SW 1271 (cell line): ENCODE measurements at regions not wholly inside any gene's neighbourhood (a gene's known extent, or its start where the extent isn't known, plus 50 kb on each side); places are given as distances from the start of the nearest gene placed in this dataset.
A peak's percentile ranks its signal among the peaks of the same experiment; 100 is the strongest.
"Not testable (repeated sequence)": the region's sequence is repeated elsewhere in the genome, so short reads cannot be mapped to it uniquely, and the experiment has no call there.

ENCODE experiments used
- DNase-seq, 2 experiments: peaks; one replicate each; lab custom pipeline; 2025; lab: John Stamatoyannopoulos, UW

- not testable (repeated sequence) for DNase-seq
Measured at GRCh38 chr16:70014915-70015314, 63.8 kb downstream of the CLEC18A start.

DNA sequence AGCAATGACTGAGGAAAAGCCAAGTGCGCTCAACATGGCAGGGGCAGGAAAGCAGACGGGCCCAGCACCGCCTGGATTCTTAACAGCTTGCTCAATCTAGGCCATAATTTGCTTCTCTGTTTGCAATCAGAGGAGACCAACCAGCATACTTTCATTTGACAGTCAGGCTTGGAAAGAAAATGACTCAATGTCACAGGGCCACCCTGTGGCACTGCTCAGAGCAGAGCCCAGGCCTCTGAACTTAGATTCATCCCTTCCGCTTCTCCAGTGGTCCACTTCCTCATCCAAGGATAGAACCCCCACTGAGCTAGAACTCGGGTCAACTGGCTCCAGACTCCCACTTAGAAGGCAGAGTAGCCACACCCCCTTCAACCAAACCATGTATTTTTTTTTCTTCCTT is 65.6 kb downstream of the CLEC18A start:
- DNase-seq = not testable (repeated sequence)

DNA sequence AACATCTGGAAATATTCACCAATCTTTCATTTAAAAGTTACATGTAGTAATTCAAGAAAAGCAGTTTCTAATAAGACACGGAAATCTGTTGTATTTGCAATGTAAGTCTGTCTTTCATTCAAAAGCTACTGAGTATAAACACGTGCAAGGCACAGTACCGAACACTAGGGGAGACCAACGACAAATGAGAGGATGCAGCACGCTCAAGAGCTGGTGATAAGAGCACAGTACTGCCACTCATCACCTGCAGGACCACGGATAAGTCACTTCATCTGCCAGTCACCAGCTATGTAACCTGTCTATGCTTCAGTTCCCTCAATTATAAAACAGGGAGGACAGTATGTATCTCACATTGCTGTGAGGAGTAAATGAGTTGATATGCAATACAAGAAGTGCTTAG is 67.1 kb downstream of the CLEC18A start:
- peak in 1 of 2 experiments; percentile 34 for DNase-seq

- DNase-seq = not testable (repeated sequence)
Measured at GRCh38 chr16:70023207-70023606, 72.1 kb downstream of the CLEC18A start.

GRCh38 chr16:70023956-70024355 is 72.8 kb downstream of the CLEC18A start:
- DNase-seq = not testable (repeated sequence)

DNA sequence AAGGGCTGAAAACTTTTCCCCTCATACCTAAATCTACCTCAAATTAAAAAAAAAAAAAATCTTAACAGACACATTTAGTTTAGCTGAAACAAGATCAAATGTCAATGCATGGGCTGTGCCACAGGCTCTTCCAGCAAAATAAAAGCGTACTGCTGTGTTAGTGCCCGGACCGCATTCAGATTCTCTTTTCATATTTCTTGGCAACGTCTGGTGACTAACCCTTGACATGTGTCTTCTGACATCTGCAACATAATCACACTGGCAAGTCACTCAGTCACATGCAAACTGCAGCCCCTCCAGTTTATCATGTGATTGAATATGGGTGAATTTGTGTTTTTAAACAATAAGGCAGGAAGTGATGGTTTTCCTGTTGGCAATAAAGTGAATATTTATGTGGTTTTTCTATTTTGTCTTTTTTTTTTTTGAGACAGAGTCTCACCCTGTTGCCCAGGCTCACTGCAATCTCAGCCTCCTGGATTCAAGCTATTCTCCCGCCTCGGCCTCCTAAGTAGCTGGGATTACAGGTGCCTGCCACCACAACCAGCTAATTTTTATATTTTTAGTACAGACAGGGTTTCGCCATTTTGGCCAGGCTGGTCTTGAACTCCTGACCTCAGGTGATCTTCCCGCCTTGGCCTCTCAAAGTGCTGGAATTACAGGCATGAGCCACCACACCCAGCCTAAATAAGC is 75.2 kb downstream of the CLEC18A start:
- not testable (repeated sequence) for DNase-seq

GRCh38 chr16:70032906-70033305 is 81.2 kb upstream of the PDPR start:
- DNase-seq = not testable (repeated sequence)

DNA sequence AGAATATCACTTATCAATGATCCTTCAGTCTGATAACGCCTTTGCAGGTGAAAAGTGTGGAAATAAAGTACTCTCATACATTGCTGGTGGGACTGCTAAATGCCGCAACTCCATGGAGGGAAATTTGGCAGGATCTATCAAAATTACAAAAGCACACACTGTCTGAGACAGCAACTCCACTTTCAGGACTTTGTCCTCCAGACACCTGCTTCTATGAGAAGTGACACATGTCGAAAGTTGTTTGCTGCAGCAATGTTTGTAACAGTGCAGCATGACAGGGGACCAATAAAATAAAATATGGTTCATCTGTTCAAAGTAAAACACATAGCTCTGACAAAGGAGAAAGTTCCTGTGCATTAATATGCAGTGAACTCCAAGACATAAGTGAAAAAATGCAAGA is 76.2 kb upstream of the PDPR start:
- not testable (repeated sequence) for DNase-seq

- DNase-seq = not testable (repeated sequence)
Measured at GRCh38 chr16:70040554-70040953, 73.6 kb upstream of the PDPR start.

- not testable (repeated sequence) for DNase-seq
Measured at GRCh38 chr16:70043538-70044067, 70.5 kb upstream of the PDPR start.

DNA sequence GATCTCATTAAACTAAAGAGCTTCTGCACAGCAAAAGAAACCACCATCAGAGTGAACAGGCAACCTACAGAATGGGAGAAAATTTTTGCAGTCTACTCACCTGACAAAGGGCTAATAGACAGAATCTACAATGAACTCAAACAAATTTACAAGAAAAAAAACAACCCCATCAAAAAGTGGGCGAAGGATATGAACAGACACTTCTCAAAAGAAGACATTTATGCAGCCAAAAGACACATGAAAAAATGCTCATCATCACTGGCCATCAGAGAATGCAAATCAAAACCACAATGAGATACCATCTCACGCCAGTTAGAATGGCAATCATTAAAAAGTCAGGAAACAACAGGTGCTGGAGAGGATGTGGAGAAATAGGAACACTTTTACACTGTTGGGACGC is 67.6 kb upstream of the PDPR start:
- DNase-seq = not testable (repeated sequence)

GRCh38 chr16:70048083-70048482 is 66.0 kb upstream of the PDPR start:
- DNase-seq = not testable (repeated sequence)

- not testable (repeated sequence) for DNase-seq
Measured at GRCh38 chr16:70058056-70058455, 56.1 kb upstream of the PDPR start.

GRCh38 chr16:70059429-70059828 is 54.7 kb upstream of the PDPR start:
- DNase-seq = not testable (repeated sequence)

GRCh38 chr16:70060521-70061027 is 53.6 kb upstream of the PDPR start:
- DNase-seq = not testable (repeated sequence)

GRCh38 chr16:70061671-70062218 is 52.4 kb upstream of the PDPR start:
- not testable (repeated sequence) for DNase-seq

DNA sequence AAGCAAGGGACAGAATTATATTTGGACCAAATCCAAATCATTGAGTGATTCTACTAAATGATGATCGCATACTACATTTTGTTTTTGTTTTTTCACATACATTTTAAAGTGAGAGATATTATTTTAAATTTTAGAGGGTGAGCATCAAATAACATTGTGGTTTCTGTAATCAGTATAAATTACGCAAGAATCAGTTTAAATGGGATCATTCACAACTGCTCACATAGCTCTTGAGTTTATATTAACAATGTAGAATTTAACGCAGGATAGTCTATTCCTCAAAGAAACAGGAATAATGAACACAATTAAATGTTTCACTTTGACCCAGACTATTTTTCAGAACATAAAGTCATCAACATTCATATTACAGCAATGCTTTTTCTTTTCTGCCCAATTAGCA is 51.2 kb upstream of the PDPR start:
- not testable (repeated sequence) for DNase-seq
